ENCODE measurements at regions not wholly inside any gene's neighbourhood (a gene's known extent, or its start where the extent isn't known, plus 50 kb on each side); places are given as distances from the start of the nearest gene placed in this dataset.

GRCh38 chr15:91400481-91400880 lies 300.4 kb downstream of the SV2B start:
- TF ChIP-seq EP300 (IDR thresholded peaks at IDR 0.05) (no peak), POLR2A (IDR thresholded peaks at IDR 0.05) (no peak), POLR2AphosphoS5 (IDR thresholded peaks at IDR 0.05) (no peak)
- TF ChIP-seq, protein P1, sequence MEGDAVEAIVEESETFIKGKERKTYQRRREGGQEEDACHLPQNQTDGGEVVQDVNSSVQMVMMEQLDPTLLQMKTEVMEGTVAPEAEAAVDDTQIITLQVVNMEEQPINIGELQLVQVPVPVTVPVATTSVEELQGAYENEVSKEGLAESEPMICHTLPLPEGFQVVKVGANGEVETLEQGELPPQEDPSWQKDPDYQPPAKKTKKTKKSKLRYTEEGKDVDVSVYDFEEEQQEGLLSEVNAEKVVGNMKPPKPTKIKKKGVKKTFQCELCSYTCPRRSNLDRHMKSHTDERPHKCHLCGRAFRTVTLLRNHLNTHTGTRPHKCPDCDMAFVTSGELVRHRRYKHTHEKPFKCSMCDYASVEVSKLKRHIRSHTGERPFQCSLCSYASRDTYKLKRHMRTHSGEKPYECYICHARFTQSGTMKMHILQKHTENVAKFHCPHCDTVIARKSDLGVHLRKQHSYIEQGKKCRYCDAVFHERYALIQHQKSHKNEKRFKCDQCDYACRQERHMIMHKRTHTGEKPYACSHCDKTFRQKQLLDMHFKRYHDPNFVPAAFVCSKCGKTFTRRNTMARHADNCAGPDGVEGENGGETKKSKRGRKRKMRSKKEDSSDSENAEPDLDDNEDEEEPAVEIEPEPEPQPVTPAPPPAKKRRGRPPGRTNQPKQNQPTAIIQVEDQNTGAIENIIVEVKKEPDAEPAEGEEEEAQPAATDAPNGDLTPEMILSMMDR (IDR thresholded peaks at IDR 0.05) = no peak
- Histone ChIP-seq H3K9me3 (peaks cover 0 to 17% (median 0%) of the 10 kb centered on the region in 3 donors), H3K4me1 (no peaks in the 10 kb centered on the region), H3K27ac (no peak overlapping the region), H3K4me3 (no peak overlapping the region), H3K27me3 (no peaks in the 10 kb centered on the region), H3K36me3 (no peaks in the 10 kb centered on the region)
- no peak for ATAC-seq
- WGBS, 2 donors (ENCODE audit: low coverage in 1 of 2) = 71 to 83% methylated on average over 1 of the region's 1 CpG

- TF ChIP-seq, protein P1 (IDR thresholded peaks at IDR 0.05) = no peak
- TF ChIP-seq POLR2AphosphoS5 (IDR thresholded peaks at IDR 0.05) (no peak), EP300 (IDR thresholded peaks at IDR 0.05) (no peak), POLR2A (IDR thresholded peaks at IDR 0.05) (no peak)
- no peak overlapping the region for H3K4me3 ChIP-seq
- H3K9me3 ChIP-seq = no peaks in the 10 kb centered on the region
- H3K36me3 ChIP-seq = no peaks in the 10 kb centered on the region
- H3K4me1 ChIP-seq = peaks cover 0 to 15% (median 0%) of the 10 kb centered on the region in 3 donors
- ATAC-seq = no peak
- no peaks in the 10 kb centered on the region for H3K27me3 ChIP-seq
- no peak overlapping the region for H3K27ac ChIP-seq
- 30 to 34% methylated on average over 3 to 4 of the region's 4 CpGs for WGBS, 2 donors (ENCODE audit: low coverage in 1 of 2)
These were observed 307.3 kb downstream of the SV2B start for GRCh38 chr15:91407269-91407889.

DNA sequence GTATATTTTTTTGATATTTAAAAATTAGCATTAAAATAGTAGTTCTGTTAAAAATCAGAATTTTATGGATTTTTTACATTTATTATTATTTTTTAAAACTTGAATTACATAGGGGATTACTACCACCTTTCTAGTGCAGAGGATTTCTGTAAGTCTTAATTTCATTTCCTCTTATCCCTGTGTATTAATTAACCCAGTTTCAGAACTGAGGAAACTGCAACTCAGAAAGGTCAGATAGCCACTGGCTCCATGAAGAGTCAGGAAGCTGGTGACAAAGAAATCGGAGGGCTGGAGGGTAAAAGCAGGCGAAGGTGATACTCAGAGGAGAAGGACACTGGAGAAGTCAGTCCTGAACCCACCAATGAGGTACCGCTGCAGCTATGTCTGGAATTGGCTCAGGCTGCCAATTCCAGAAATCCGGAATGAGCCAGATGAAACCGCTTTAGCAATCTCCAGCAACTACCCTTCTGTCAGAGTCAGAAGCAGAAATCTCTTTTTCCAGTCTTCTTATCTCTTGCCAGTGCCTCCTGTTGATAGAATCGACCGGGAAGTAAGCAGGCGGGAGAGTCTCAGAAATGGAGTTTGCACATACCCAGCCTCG lies 308.5 kb downstream of the SV2B start:
- TF ChIP-seq EP300 (IDR thresholded peaks at IDR 0.05) = no peak
- TF ChIP-seq POLR2AphosphoS5 (IDR thresholded peaks at IDR 0.05) = no peak
- TF ChIP-seq, protein P1 (IDR thresholded peaks at IDR 0.05) = no peak
- TF ChIP-seq POLR2A (IDR thresholded peaks at IDR 0.05) = no peak
- Histone ChIP-seq H3K9me3 (no peaks in the 10 kb centered on the region), H3K4me1 (peaks cover 0 to 15% (median 0%) of the 10 kb centered on the region in 3 donors), H3K36me3 (no peaks in the 10 kb centered on the region), H3K27me3 (no peaks in the 10 kb centered on the region), H3K4me3 (no peak overlapping the region), H3K27ac (no peak overlapping the region)
- no peak for ATAC-seq
- 22 to 36% methylated on average over 7 to 9 of the region's 9 CpGs for WGBS, 2 donors (ENCODE audit: low coverage in 1 of 2)

GRCh38 chr15:91409387-91409786 lies 309.3 kb downstream of the SV2B start:
- Histone ChIP-seq H3K36me3 (no peaks in the 10 kb centered on the region), H3K4me1 (peaks cover 0 to 15% (median 0%) of the 10 kb centered on the region in 3 donors), H3K27ac (no peak overlapping the region), H3K27me3 (no peaks in the 10 kb centered on the region), H3K4me3 (no peak overlapping the region), H3K9me3 (no peaks in the 10 kb centered on the region)
- ATAC-seq = no peak
- WGBS, 2 donors (ENCODE audit: low coverage in 1 of 2) = 34 to 83% methylated on average over 1 of the region's 1 CpG
- TF ChIP-seq, protein P1 (IDR thresholded peaks at IDR 0.05) = no peak
- TF ChIP-seq POLR2AphosphoS5 (IDR thresholded peaks at IDR 0.05) (no peak), POLR2A (IDR thresholded peaks at IDR 0.05) (no peak), EP300 (IDR thresholded peaks at IDR 0.05) (no peak)

DNA sequence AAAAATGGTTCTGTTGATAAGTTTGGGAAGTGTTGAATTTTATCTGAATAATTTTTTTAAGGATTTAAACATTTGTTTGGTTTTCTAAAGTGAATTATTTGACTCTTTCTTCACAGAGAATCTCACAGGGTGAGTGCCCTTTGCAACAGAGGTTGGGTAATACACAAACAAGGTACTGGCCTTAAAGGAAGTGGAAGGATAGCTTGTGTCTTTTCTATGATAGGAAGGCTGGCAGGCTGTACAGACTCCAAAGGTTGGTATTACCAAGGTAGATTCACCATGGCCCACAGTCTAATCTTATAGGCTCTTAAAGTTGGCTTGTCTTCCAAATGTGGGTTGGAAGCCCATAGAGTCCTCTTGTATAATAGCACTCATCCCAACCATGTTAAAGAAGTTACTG lies 311.5 kb downstream of the SV2B start:
- Histone ChIP-seq H3K4me1 (peaks cover 0 to 15% (median 0%) of the 10 kb centered on the region in 3 donors), H3K36me3 (no peaks in the 10 kb centered on the region)
- no peak for TF ChIP-seq POLR2AphosphoS5 (IDR thresholded peaks at IDR 0.05)
- TF ChIP-seq POLR2A (IDR thresholded peaks at IDR 0.05) = no peak
- TF ChIP-seq, protein P1 (IDR thresholded peaks at IDR 0.05) = no peak
- TF ChIP-seq EP300 (IDR thresholded peaks at IDR 0.05) = no peak

More for the DNA sequence above, 311.5 kb downstream of the SV2B start:
- H3K27ac ChIP-seq = no peak overlapping the region
- no peak for ATAC-seq
- H3K4me3 ChIP-seq = no peak overlapping the region
- no peaks in the 10 kb centered on the region for H3K9me3 ChIP-seq
- H3K27me3 ChIP-seq = no peaks in the 10 kb centered on the region

Measured in gastroesophageal sphincter (tissue), 4 donors.